Fibroblast of villous mesenchyme (primary cell): ENCODE measurements at regions not wholly inside any gene's neighbourhood (a gene's known extent, or its start where the extent isn't known, plus 50 kb on each side); places are given as distances from the start of the nearest gene placed in this dataset.
"Not testable (repeated sequence)": the region's sequence is repeated elsewhere in the genome, so short reads cannot be mapped to it uniquely, and the experiment has no call there.

Source experiments
- DNase-seq: peaks from one replicate; pipeline ENCODE4 v3.0.0-alpha.2; 2010; ENCODE audit warnings: low read depth
- H3K4me3 ChIP-seq: 2 replicates; pipeline ENCODE4 v1.5.1; 2011; ENCODE audit warnings: low read depth, mild to moderate bottlenecking, low read length
- CTCF ChIP-seq: IDR thresholded peaks from 2 replicates; pipeline ENCODE4 v1.5.1; 2012; ENCODE audit warnings: low read depth, mild to moderate bottlenecking, low read length; ENCODE audit not compliant: insufficient read depth

- TF ChIP-seq CTCF, result no peak
- H3K4me3 ChIP-seq, result no peak overlapping the region
These were observed 485.1 kb downstream of the CSNK1G3 start for GRCh38 chr5:123997064-123997461.

GRCh38 chr5:123992641-123993040 lies 480.7 kb downstream of the CSNK1G3 start:
- H3K4me3 ChIP-seq, result no peak overlapping the region
- no peak for TF ChIP-seq CTCF
- no peak for DNase-seq

More at GRCh38 chr5:123997064-123997461, 485.1 kb downstream of the CSNK1G3 start:
- no peak for DNase-seq

GRCh38 chr5:123987956-123988355 lies 476.0 kb downstream of the CSNK1G3 start:
- DNase-seq, result no peak
- H3K4me3 ChIP-seq, result no peak overlapping the region
- no peak for TF ChIP-seq CTCF

- TF ChIP-seq CTCF, result no peak
- no peak overlapping the region for H3K4me3 ChIP-seq
- DNase-seq, result no peak
These were observed 464.5 kb downstream of the CSNK1G3 start for GRCh38 chr5:123976379-123977033.

DNA sequence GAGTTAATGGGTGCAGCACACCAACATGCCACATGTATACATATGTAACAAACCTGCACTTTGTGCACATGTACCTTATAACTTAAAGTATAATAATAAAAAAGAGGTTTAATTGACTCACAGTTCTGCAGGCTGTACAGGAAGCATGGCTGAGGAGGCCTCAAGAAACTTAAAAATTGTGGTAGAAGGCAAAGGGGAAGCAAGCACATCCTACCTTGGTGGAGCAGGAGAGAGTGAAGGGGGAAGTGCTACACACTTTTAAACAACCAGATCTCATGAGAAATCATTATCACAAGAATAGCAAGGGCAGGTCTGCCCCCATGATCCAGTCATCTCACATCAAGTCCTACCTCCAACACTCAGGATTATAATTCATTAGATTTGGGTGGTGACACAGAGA lies 463.5 kb downstream of the CSNK1G3 start:
- not testable (repeated sequence) for DNase-seq, H3K4me3 ChIP-seq

- no peak for DNase-seq
- no peak for TF ChIP-seq CTCF
- no peak overlapping the region for H3K4me3 ChIP-seq
These were observed 454.8 kb downstream of the CSNK1G3 start for GRCh38 chr5:123966781-123967180.

GRCh38 chr5:123965626-123966025 lies 453.6 kb downstream of the CSNK1G3 start:
- no peak for DNase-seq
- TF ChIP-seq CTCF, result no peak
- H3K4me3 ChIP-seq, result no peak overlapping the region
